GM19023 (cell line): ENCODE measurements at regions not wholly inside any gene's neighbourhood (a gene's known extent, or its start where the extent isn't known, plus 50 kb on each side); places are given as distances from the start of the nearest gene placed in this dataset.
"Not testable (repeated sequence)": the region's sequence is repeated elsewhere in the genome, so short reads cannot be mapped to it uniquely, and the experiment has no call there.

Experiments used
- ATAC-seq: cut with Tn5 transposase; IDR thresholded peaks from one replicate; pipeline ENCODE4 v1.9.1; 2021; ENCODE audit warnings: mild to moderate bottlenecking, moderate library complexity; ENCODE audit not compliant: unreplicated experiment

- ATAC-seq = no peak
These were observed 947.4 kb downstream of the LRFN5 start for GRCh38 chr14:42554091-42554490.

- no peak for ATAC-seq
These were observed 943.6 kb downstream of the LRFN5 start for GRCh38 chr14:42550310-42550709.

GRCh38 chr14:42548349-42548748 lies 941.7 kb downstream of the LRFN5 start:
- no peak for ATAC-seq

GRCh38 chr14:42545636-42546035 lies 939.0 kb downstream of the LRFN5 start:
- no peak for ATAC-seq

- ATAC-seq = no peak
These were observed 934.9 kb downstream of the LRFN5 start for GRCh38 chr14:42541535-42542001.

- no peak for ATAC-seq
These were observed 928.7 kb downstream of the LRFN5 start for GRCh38 chr14:42535397-42535796.

GRCh38 chr14:42533476-42533875 lies 926.8 kb downstream of the LRFN5 start:
- no peak for ATAC-seq

GRCh38 chr14:42532194-42532593 lies 925.5 kb downstream of the LRFN5 start:
- no peak for ATAC-seq

- no peak for ATAC-seq
These were observed 920.5 kb downstream of the LRFN5 start for GRCh38 chr14:42527141-42527540.

GRCh38 chr14:42523666-42524065 lies 917.0 kb downstream of the LRFN5 start:
- no peak for ATAC-seq

GRCh38 chr14:42517806-42518500 lies 911.3 kb downstream of the LRFN5 start:
- no peak for ATAC-seq

GRCh38 chr14:42513837-42514236 lies 907.2 kb downstream of the LRFN5 start:
- no peak for ATAC-seq

- ATAC-seq = no peak
These were observed 903.4 kb downstream of the LRFN5 start for GRCh38 chr14:42510071-42510470.

- ATAC-seq = no peak
These were observed 901.7 kb downstream of the LRFN5 start for GRCh38 chr14:42508209-42508946.

- no peak for ATAC-seq
These were observed 897.8 kb downstream of the LRFN5 start for GRCh38 chr14:42504433-42504832.

- no peak for ATAC-seq
These were observed 892.5 kb downstream of the LRFN5 start for GRCh38 chr14:42499137-42499536.

GRCh38 chr14:42490536-42490935 lies 883.9 kb downstream of the LRFN5 start:
- ATAC-seq = no peak

GRCh38 chr14:42488965-42489364 lies 882.3 kb downstream of the LRFN5 start:
- no peak for ATAC-seq

GRCh38 chr14:42482345-42482971 lies 875.8 kb downstream of the LRFN5 start:
- ATAC-seq = not testable (repeated sequence)

- not testable (repeated sequence) for ATAC-seq
These were observed 875.0 kb downstream of the LRFN5 start for GRCh38 chr14:42481714-42482113.

GRCh38 chr14:42480255-42480654 lies 873.6 kb downstream of the LRFN5 start:
- no peak for ATAC-seq

- ATAC-seq = no peak
These were observed 868.6 kb downstream of the LRFN5 start for GRCh38 chr14:42475289-42475688.
